GM12873 (cell line): ENCODE measurements at regions not wholly inside any gene's neighbourhood (a gene's known extent, or its start where the extent isn't known, plus 50 kb on each side); places are given as distances from the start of the nearest gene placed in this dataset.

Experiments used
- CTCF ChIP-seq: IDR thresholded peaks from 2 replicates; pipeline ENCODE4 v1.5.1; 2012; ENCODE audit warnings: low read depth, mild to moderate bottlenecking, moderate library complexity, low read length, control low read depth; ENCODE audit not compliant: insufficient read depth; ENCODE audit errors: missing control alignments

DNA sequence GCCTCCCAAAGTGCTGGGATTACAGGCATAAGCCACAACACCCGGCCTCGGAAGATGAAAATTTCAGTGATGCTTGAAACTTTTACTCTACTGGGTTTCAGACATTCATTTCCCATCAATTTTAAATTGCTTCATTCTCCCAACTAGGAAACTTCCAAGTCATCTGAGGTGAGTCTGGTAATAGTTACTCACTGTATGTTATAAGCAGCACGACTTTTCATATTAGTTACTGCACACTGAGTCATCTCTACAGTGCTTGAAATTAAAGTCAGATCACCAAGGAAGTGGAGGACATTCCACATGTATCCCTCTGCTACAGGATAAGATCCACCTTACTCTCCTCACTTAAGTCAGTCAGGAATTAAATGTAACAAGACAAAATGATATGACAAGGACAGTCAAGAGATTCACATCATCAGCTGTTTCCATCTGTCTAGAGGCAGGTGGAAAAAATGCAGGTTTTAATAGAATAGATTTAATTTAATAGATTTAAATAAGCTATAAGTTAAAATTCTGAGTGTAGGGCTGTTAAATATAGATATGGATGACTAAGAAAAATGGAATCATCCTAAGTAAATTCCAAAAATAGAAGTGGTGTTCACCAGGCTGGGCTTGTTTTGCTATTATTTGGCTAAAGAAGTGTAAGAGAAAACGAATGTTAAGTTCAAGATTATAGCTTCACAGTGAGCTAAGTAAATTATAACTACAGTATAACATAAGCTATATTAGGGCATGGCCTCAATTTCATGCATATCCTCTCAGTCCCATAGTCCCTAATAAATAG is 104.4 kb downstream of the TMCO5A start:
- TF ChIP-seq CTCF, result no peak

DNA sequence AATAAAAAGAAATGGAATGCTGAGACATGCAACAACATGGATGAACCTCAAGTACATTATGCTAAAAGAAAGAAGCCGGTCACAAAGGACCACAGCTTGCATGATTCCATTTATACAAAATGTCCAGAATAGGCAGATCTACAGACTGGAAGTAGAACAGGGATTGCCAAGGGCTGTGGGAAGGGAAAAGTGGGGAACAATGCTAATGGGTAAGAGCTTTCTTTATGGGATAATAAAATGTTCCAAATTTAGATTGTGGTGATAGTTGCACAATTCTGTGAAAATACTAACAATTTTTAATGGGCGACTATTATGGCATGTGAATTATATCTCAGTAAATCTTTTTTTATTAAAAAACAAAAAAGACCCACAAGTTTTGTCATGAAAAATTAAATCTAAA is 106.2 kb downstream of the TMCO5A start:
- no peak for TF ChIP-seq CTCF

DNA sequence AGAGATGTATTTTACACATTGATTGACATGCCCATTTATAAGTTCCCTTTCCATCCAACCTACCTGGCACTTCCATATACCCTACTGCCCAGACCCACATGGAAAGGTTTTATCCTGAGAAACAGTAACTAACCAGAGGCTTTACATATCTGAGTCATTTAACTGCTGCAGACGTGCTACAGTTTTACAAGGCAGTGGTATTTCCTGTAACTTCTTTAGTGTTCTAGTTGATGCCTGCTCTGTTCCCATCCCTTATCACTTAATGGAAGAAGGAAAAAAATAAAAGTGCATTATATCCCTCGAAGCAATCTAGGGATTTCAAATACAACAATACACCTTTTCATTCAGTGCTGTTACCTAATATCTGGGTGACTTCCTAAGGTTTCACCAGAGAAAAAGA is 107.1 kb downstream of the TMCO5A start:
- TF ChIP-seq CTCF, result no peak

DNA sequence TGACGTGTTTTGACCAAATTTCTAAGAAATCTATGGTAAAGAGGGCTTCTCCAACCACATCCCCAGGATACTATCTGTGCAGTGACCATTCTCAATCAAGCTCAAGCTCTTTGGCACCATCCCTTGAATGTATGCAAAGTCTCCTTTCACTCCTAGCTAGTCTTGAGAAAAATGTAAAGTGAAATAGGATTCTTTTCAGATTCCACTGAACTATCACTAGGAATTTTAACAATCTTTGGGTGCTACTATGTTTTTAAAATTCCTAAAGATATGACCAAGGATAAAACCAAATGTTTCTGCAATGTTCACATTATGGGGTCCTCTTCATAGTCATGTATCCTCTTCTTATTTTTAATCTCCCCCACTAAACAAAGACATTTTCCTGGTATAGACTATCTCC is 107.8 kb downstream of the TMCO5A start:
- no peak for TF ChIP-seq CTCF

GRCh38 chr15:38042707-38043445 is 108.4 kb downstream of the TMCO5A start:
- no peak for TF ChIP-seq CTCF

- no peak for TF ChIP-seq CTCF
Measured at GRCh38 chr15:38046257-38047051, 112.0 kb downstream of the TMCO5A start.

DNA sequence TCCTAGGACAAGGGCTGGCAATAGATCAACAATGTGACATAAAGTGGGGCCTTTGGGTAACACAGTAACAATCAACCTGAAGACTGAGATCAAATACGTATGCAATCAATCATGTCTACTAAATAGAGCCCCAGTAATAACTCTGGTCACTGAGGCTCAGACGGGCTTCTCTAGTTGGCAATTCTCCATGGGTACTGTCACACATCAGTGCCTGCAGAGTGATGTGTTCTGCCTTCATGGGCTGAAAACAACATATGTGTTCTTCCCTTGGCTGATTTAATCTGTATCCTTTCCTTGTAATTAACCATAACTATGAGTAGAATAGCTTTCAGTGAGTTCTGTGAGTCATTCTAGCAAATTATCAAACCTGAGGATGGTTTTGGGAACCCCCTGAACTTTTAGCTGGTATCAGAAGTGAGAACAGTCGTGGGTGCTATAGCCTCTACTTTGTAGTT is 113.6 kb downstream of the TMCO5A start:
- TF ChIP-seq CTCF, result no peak
